Head of caudate nucleus (tissue), 42 donors: ENCODE measurements at regions not wholly inside any gene's neighbourhood (a gene's known extent, or its start where the extent isn't known, plus 50 kb on each side); places are given as distances from the start of the nearest gene placed in this dataset.
"Not testable (repeated sequence)": the region's sequence is repeated elsewhere in the genome, so short reads cannot be mapped to it uniquely, and the experiment has no call there.

Source experiments
- DNase-seq, 42 donors: peaks; one replicate each; pipeline versions ENCODE4 v3.0.0 to v3.0.0-alpha.2; 2020 to 2021; ENCODE audit warnings: mixed read lengths in 7 of 42
- intact Hi-C: fragments of 100-400 bp; cut with DNase I; formaldehyde crosslinking; loops from one replicate; pipeline ENCODE4 v1.15.0; 2022

DNA sequence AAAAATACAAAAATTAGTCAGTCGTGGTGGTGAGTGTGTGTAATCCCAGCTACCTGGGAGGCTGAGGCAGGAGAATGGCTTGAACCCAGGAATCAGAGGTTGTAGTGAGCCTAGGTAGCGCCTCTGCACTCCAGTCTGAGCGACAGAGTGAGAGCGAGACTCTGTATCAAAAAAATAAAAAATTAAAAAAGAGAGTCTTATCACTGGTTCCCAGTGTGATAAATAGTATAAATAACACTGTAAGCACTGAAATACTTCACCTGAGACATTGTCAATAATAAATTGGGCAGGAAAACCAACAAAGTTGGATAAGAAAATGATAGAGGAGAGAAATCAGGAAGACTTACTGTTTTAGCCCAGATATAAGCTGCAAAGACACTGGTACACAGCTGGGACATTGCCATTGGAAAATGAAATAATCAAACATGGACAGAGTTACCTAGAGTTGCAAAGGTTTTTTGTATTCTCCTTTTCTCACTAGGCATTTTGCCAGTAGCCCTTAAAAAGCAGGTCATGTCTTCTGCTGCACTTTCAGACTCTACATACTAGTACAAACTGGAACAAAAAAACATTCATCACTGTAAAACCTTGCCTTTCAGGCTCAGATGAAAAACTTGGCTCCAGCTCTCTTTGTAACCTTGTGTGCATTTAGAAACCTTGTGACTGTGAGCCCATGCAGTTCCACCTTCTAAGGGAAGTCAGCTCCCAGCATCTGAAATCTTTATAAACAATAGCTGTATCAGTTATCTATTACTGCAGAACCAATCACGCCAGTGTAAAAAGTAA, 55.0 kb upstream of the PPP1R2C start:
- intact Hi-C loops: no loop called here
- no peak for DNase-seq

DNA sequence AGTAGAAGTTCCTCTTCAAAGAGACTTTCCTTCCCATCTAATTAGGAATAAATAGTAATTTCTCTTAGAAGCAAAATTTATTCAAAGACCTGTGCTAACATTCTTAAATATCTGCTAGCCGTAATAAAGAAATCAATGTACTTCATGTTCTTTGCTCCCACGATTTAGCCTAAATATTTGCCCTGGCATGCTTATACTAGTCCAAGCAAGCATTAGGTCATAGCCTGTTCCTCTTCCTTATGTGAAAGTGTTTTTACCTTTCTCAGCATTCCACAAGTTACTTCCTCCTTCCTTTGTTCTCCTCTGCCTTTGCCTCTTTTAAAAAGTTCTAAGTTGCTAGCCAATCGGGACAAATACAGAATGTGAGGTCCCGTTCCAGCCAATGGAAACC, 55.6 kb upstream of the PPP1R2C start:
- DNase-seq, intact Hi-C loops: not testable (repeated sequence)

DNA sequence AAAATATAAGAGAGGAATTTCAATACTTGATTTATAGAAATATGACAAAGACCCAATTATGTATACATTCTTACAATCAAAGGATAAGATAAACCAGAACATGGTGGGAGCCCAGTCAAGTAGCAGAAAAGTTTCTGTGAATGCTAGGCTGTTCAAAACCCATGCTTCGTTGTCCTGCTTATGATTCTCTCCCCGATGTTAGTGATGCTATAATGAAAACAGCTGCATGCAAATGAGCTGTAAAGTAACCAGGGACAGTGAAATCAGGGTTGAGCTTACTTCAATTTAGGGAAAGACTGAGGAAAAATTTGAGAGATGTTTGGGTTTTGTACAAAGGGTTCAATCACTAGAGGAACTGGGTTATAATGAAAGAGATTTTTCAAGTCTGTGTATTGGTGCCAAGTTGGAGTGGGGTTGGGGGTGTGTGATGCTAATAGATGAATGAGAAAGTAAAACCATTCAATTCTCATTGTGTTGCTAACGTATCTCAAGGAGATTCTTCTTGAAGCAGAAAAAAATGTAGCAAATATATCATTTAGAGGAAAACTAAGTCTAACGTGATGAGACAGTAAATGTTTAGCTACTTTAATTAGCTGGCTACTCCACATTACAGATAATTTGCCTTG, 59.3 kb upstream of the PPP1R2C start:
- intact Hi-C loops: no loop called here
- DNase-seq: no peak

DNA sequence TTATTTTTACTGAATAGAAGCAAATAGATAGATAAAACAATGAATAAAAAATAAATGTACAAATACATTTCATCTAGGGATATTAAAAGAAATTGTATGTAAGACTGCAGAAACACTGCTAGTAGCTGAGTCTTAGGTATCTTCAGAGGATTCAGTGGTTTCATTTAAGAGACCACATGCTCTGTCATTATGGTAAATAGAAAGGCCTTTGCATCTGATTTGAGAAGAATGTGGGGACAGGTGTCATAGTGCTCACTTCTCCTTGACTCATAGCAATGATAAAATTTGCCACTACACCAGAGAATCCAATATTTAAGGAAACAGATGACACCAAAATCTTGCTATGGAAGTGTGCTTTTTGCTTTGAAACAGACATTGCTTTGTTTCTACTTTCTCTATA, 59.8 kb upstream of the PPP1R2C start:
- DNase-seq: no peak
- intact Hi-C loops: no loop called here

DNA sequence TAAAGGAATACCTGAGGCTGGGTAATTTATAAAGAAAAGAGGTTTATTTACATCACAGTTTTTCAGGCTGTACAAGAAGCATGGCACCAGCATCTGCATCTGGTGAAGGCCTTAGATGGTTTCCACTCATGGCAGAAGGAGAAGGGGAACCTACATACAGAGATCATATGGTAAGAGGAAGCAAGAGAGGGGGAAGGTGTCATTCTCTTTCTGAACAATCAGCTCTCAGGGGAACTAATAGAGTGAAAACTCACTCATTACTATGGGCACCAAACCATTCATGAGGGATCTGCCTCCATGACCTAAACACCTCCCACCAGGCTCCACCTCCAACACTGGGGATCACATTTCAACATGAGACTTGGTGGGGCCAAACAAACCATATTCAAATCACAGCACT, 61.7 kb upstream of the PPP1R2C start:
- DNase-seq: no peak
- intact Hi-C loops: no loop called here

DNA sequence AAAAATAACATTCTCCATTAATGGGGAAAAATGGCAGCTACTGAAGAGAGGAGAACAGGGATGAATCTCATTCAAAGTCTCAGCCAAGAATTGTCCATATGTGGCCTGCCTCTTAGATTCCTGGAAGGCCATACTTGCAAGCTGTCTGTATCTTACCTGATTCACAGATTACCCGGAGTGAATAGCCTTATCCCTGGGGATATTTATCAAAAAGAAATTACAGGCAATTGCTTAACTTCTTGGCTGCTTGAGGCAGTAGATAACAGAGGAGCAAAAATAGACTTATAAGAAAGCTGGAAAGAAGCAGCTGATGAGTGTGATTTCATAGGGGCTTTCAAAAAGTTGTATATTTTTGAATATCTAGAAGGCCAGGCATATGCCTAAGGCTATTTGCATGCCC, 68.8 kb upstream of the PPP1R2C start:
- intact Hi-C loops: no loop called here
- no peak for DNase-seq

DNA sequence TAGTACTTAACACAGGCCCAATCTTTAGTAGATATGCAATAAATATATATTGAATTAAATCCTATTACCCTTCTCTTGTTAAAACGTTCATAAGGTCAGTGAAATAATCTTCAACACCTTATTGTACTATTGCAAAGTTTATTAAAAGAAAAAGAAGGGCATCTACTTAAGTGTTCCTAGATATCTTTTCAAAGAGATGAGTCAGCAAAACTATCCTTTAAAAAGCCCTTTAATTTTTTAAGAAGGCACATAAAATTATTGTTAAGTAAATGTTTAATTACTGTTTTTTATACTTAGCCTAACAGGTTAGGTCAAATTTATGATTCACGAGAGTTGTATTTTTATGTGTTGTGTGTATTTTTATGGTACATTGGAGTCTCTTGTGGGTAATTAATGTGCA, 77.3 kb upstream of the PPP1R2C start:
- DNase-seq: no peak
- intact Hi-C loops: no loop called here

DNA sequence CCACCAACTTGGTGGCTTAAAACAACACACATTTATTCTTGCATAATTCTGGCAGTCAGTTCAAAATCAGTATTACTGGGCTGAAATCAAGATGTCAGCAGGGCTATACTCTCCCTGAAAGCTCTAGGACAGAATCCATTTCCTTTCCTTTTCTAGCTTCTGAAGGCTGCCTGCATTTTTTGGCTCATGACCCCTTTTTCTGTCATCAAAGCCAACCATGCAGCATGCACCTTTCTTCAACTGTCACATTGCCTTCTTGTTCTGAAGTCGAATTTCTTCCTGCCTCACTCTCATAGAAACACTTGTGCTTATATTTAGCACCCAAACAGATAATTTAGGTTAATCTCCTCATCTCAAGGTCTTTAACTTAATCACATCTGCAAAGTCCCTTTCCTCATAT, 79.8 kb upstream of the PPP1R2C start:
- intact Hi-C loops: no loop called here
- DNase-seq: no peak

DNA sequence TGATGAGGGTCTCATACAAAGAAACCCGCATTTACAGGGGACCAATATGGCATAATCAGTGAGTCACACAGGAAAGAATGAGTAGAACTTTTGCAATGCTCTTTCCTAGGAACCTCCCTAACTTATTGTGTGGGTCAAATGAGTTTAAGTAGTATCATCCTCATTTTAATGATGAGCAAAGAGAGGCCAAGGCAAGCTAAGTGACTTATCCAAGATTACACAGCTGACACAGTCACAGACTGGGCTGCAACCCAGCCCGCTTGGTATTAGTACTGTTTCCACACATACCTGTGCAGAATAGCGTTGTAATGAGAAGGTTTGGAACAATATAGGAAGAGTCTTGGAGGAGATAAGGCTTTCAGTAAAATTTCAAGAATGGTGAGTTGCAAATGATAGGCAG, 91.0 kb upstream of the PPP1R2C start:
- no peak for DNase-seq
- intact Hi-C loops: no loop called here

DNA sequence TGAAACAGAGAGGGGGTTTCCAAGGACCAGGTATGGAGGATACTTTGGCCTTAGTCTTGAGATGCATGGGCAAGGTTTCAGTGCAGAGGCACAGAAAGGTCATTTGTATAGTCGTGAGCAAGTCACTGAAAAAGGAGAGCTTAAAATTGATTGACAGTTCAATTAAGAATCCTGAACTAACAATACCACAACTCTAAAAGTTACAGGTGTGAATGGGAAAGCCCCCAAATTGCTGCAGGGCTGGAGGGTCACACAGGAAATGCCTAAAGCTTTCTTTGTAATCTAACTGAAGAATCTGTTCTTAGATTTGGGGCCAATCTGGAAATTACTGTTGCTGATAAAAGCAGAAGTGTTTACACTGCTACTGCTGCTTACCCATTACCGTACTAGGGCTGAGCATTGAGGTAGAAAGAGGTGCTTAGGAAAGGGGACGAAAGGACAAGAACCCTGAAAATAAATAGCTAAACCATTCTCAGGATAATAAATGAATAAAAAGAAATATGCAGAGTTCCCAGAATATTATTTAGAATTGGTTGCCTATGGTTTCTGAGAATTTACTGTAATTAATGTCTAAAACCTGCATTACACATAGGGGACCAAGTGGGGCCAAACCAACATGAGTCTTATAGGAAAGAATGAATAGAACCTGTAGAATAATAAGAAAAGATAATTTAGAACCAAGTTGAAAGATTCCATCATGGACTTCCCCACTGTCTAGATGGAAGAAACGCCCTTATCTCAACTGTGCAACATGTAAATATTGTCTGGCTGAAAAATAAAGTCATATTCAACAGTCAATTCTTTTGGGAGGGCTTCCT, 91.9 kb upstream of the PPP1R2C start:
- no peak for DNase-seq
- intact Hi-C loops: no loop called here

DNA sequence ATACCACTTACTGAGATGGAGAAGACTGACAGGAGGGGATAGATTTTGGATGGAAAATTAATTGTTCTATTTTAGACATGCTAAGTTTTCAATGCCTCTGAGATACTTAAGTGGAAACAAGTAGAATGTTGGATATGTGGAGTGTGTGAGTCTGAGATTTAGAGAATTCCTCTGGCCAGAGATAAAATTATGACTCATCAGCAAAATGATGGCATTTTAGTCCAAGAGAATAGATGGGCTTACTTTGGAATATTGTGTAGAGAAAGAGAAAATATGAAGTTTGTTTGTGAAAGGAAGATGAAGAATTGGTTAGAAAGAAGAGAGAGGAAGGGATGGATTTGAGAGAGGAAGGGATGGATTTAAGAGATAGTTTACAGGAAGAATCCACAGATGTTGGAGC, 108.6 kb upstream of the PPP1R2C start:
- no peak for DNase-seq
- intact Hi-C loops: no loop called here

DNA sequence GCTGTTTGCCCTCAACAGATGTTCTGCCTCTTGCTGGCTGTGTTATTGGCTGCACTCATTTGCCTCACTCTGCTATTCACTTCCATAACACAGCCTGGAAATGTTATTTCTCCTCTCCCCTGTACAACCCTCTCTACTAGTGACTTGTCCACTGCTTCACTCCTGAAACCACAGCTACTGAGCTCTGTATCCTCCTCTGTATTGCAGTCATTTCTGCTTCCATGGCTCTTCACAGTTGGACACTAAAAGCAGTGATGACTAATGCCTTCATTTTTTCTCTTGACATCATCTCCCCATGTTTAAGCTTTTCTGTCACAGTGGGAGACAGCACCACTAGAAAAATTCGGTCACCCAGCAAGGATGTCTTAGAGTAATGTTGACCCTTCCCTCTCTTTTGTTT, 123.0 kb upstream of the PPP1R2C start:
- DNase-seq: no peak
- intact Hi-C loops: no loop called here

DNA sequence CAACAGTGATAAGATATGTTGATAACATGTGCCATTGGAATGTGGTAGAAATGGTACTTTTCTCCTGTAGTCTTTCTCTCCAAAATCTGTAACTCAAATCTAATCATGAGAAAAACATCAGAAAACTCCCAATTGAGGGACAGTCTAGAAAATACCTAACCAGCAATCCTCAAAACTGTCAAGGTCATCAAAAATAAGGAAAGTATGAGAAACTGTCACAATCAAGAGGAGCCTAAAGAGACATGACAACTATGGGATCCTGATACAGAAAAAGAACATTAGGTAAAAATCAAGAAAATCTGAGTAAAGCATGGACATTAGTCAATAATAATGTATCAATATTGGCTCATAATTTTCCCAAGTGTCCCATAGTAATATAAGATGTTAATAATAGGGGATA, 124.5 kb upstream of the PPP1R2C start:
- intact Hi-C loops: no loop called here
- no peak for DNase-seq

DNA sequence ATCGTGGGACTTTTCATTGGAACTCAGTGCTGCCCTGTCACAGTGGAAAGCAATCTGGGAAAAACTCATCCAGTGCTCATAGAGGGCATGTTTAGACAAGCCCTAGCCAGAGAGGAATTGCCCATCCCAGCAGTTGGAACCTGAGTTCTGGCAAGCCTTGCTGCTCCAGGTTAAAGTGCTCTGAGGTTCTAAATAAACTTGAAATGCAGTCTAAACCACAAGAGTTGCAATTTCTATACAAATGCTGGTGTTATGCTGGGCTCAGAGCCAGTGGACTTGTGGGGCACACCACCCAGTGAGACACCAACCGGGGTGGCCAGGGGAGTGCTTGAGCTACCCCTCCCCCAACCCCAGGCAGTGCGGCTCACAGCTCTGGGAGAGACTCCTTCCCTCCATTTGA, 142.8 kb upstream of the PPP1R2C start:
- DNase-seq: no peak
- intact Hi-C loops: no loop called here

DNA sequence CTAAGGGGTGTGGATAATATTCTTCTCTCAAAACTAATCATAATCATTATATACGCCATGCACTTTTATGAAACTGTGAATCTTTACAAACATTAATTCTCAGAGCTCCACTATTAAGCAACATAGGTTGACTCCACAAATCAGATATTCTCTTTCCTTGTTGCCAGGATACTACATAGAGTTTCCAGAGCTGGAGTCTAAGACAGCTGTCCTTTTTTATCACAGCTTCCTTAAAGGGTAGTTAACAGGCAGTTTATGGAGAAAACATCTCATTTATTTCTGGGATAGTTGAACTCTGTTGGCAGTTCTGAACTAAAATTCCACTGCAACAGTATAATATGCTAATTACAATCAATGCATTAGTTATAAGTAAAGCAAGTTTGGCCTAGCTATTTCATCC, 152.1 kb upstream of the PPP1R2C start:
- no peak for DNase-seq
- intact Hi-C loops: no loop called here

DNA sequence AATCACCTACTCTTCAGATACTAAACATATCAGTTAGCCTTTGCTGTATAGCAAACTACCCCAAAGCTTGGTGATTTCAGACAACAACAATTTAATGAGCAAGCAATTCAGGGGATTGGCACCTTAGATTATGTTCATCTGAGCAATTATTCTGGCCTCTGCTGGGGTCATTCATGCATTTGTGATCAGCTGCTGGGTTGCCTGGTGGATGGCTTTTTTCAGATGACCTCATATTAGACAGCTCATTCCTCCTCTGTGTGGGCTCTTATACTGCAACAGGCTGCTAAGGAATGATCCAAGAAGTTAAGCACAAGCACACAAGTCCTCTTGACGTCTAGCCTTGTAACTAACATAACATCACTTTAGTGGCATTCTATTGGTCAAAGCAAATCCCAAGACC, 153.0 kb upstream of the PPP1R2C start:
- intact Hi-C loops: no loop called here

DNA sequence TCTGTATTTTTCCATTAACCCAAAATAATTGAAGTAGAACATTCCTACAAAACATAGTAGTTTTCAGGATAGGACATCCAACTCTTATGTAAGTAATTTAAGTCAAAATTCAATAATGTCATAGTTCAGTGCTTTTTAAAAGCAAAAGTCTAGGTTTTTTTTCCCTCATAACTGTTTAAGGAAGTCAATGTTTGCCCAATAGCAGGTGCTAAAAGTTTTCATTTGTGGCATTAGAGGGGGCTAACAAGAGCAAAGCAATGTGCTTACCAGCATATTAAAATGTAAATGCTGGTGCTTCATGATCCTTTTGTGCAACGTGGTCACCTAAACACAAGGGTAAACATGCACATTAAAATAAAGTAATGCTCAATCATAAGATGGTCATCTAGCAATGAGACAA, 155.2 kb upstream of the PPP1R2C start:
- intact Hi-C loops: no loop called here
- no peak for DNase-seq

More for the DNA sequence above, 153.0 kb upstream of the PPP1R2C start:
- no peak for DNase-seq

DNA sequence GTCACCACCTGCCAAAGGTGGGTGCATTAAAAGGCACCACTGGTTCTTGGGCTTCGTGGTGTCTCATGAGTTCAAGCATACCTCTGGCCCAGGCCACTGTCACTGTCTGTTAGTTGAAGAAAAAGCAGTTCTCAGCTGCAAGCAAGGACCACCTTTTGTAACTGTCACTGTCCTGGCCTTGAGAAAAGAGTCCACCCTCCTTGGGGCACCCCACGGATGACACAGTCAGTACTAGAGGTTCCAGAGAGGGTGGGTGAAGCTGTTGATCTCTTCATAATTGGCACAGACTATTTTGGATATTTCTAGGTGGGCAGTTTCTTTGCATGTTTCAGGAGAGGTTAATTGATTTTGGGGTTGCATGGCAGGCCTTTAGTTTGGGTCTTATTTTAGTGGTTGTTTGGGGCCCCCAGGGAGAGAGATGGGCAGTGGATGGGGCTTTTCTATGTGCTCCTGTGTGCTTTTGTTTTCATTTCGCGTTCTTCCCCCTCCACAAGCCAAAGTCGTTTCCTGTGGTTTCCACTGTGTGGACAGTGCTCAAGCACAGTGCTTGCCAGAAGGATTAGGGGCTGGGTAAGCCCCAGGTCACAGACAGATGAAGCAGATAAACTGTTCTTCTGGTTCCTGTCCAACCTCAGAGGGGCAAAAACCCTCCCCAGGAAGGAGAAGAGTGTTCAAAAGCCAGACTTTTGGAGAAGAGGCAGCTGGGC, 156.2 kb upstream of the PPP1R2C start:
- peak in 1 of 42 donors; percentile 0 for DNase-seq

DNA sequence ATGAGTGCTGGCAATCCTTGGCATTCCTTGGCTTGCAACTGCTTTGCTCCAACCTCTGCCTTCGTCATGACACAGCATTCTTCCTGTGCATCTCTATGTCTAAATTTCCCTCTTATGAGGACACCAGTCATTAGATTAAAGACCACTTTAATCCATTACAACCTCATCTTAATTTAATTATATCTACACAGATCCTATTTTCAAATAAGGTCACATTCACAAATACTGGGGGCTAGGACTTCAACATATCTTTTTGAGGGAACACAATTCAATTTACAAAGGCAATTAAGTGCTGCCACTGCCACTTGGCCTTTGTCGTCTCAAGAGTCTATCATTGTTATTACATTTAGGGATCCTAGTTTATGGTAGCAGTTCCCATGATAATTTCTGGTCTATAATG, 163.7 kb upstream of the PPP1R2C start:
- DNase-seq: no peak
- intact Hi-C loops: no loop called here

More for the DNA sequence above, 156.2 kb upstream of the PPP1R2C start:
- intact Hi-C loops: no loop called here
